SK-N-MC (cell line): ENCODE measurements at regions not wholly inside any gene's neighbourhood (a gene's known extent, or its start where the extent isn't known, plus 50 kb on each side); places are given as distances from the start of the nearest gene placed in this dataset.

Experiments
- DNase-seq: peaks from one replicate; pipeline ENCODE4 v3.0.0-alpha.2; 2011; ENCODE audit warnings: low read depth, low spot score
- H3K27ac ChIP-seq: fragments of 200-600 bp; sonication (generic); 2 replicates; pipeline ENCODE4 v1.5.1; 2016; ENCODE audit warnings: mixed run types
- H3K36me3 ChIP-seq: fragments of 200-600 bp; sonication (generic); 2 replicates; pipeline ENCODE4 v1.6.1; 2017; ENCODE audit warnings: antibody characterized with exemption, low read length, mixed read lengths; ENCODE audit not compliant: insufficient read depth
- H3K4me3 ChIP-seq: fragments of 200-600 bp; sonication (generic); 2 replicates; pipeline ENCODE4 v1.5.1; 2016
- H3K9ac ChIP-seq: fragments of 200-600 bp; sonication (generic); 2 replicates; pipeline ENCODE4 v1.8.0; 2017; ENCODE audit warnings: mixed run types, mixed read lengths; ENCODE audit not compliant: insufficient read length
- H3K9me3 ChIP-seq: fragments of 200-600 bp; sonication (generic); 2 replicates; pipeline ENCODE4 v1.6.1; 2017; ENCODE audit warnings: low read depth, mild to moderate bottlenecking, antibody characterized with exemption, low read length, moderate library complexity, mixed read lengths
- EZH2 ChIP-seq: fragments of 200-600 bp; sonication (generic); IDR thresholded peaks from one replicate; pipeline ENCODE4 v1.6.1; 2017; ENCODE audit warnings: antibody characterized with exemption
- FOXP2 ChIP-seq: optimal IDR thresholded peaks from 2 replicates; pipeline ENCODE3; 2011; ENCODE audit warnings: mild to moderate bottlenecking, moderate library complexity; ENCODE audit not compliant: insufficient read depth; ENCODE audit errors: extremely low read length, control extremely low read depth
- POLR2AphosphoS5 ChIP-seq: IDR thresholded peaks from 2 replicates; pipeline ENCODE4 v1.6.1; 2012; ENCODE audit warnings: mild to moderate bottlenecking, low read depth, low read length, borderline replicate concordance

DNA sequence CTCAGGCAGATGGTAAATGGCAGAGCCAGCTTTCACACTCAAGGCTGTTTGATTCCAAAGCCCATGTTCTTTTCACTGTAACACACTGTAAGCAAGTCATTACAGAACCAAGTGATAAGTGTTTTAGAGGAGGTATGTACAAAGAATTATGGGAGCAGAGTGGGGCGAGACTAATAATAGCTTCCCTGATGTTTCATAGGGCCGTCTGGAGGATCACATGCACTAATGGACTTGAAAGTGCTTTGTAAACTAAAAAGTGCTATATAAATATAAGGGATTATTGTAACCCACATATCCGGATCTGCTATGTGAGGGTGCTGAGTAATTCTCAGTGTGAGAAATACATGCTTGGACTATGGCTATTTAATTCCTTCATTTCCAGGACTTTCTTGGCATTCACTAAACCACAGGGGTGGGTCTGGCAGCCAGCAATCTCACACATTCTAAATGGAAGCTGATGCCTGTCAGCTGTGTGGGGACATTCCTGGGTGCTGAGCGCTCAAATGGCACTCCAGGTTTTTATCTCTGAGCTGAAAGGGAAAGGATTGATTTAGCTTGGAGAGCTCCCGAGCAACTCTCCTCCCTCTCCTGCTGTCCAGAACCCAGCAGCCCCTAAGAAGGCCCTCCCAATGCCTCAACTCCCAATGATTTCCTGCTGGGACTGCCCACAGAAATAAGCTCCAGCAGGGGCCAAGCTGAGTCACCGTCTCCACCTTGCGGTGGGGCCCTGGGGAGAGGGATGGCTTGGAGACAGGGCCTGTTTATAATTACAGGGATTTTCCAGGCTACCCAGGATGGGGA lies 222.8 kb downstream of the SOX11 start:
- Histone ChIP-seq H3K9ac (no peak overlapping the region), H3K36me3 (no peaks in the 10 kb centered on the region), H3K4me3 (0 out of 2 replicates have a peak overlapping the region, but pooled peaks have one; percentile 8), H3K27ac (peak overlapping the region; percentile 17), H3K9me3 (peaks cover 6% of the 10 kb centered on the region; the same call in 1 of the 2 replicates)
- TF ChIP-seq EZH2 (no peak), POLR2AphosphoS5 (no peak), FOXP2 (no peak)
- no peak for DNase-seq

GRCh38 chr2:5915881-5916310 lies 223.7 kb downstream of the SOX11 start:
- no peak for DNase-seq
- no peaks in the 10 kb centered on the region for H3K36me3 ChIP-seq
- TF ChIP-seq POLR2AphosphoS5, result no peak
- TF ChIP-seq EZH2, result no peak
- TF ChIP-seq FOXP2, result no peak
- H3K9ac ChIP-seq, result no peak overlapping the region
- no peak overlapping the region for H3K4me3 ChIP-seq
- peaks cover 6% of the 10 kb centered on the region; the same call in 1 of the 2 replicates for H3K9me3 ChIP-seq
- no peak overlapping the region for H3K27ac ChIP-seq

DNA sequence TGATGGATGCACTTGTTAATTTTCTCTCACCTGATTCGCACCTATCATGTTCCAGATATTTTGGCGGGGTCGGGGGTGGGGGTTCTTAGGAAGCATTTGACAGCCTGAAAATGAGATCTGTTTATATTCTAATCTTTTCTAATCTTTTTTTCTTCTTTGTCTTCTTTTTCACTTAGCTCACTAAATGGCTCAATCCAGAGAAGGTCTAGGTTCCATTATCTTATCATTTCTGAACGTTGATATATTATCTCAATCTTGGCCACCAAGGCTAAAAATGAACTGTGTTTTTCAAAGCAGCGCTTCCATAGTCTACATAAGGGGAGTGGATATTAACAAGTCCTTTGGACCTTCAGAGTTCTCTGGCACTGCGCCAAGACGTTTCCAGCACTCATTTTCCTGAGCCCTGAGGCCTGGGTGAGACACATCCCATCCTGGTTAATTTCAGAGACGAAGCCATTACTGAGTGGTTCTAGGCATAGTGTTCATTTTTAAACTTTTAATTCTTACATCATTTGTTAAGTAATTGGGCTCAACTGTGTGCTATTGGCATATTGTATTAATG lies 229.0 kb downstream of the SOX11 start:
- Histone ChIP-seq H3K9me3 (peaks cover 12% of the 10 kb centered on the region; the same call in 1 of the 2 replicates), H3K36me3 (no peaks in the 10 kb centered on the region), H3K9ac (no peak overlapping the region), H3K27ac (no peak overlapping the region), H3K4me3 (no peak overlapping the region)
- DNase-seq, result no peak
- TF ChIP-seq POLR2AphosphoS5, result no peak
- no peak for TF ChIP-seq EZH2
- TF ChIP-seq FOXP2, result no peak

DNA sequence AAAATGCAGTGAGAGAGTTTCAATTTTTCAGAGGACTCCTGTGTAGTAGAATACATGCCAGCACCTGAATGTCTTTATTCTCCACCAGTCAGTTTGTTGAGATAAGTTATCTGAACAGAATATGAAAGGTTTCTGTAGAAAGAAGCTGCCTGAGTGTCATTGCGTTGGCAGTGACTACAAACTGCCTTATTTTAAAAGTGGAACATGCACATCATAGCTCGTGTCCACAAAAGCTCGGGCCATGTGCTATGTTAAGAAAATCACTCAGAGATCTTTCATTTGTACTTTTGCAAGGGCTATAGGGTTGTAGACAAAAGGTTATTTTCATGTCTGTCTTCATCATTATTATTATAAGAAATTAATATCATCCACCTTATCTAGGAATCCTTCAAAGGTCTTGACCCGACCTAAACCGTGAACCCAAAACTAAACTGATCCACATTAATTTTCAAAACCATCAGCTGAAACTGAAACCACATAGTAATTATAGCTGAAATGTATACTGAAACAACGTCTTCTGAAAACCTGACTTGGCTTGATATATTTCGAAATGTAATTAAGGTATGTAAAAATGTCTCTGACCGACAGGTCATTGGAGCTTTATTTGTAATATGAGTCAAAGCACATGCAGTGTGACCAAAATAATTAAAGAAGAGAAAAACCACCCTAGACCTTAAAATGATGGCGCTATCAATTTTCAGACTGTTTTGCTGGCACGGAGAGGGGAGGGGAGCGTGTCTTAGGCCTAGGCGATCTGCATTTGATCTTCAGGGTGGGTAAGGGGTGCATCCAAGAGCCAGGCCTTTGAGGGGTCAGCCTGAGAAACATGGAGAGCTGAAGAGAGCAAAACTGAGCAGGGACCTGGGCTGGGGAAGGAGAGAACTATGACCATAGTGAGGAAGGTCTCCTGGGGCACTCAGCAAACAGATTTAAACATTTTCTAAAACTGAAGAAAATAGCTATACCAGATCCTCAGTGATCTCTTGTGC lies 232.1 kb downstream of the SOX11 start:
- DNase-seq, result no peak
- Histone ChIP-seq H3K4me3 (no peak overlapping the region), H3K9ac (no peak overlapping the region), H3K27ac (no peak overlapping the region), H3K36me3 (no peaks in the 10 kb centered on the region), H3K9me3 (peaks cover 6% of the 10 kb centered on the region; the same call in 1 of the 2 replicates)
- no peak for TF ChIP-seq EZH2
- TF ChIP-seq POLR2AphosphoS5, result no peak

GRCh38 chr2:5925604-5926003 lies 233.4 kb downstream of the SOX11 start:
- no peak overlapping the region for H3K4me3 ChIP-seq
- no peak overlapping the region for H3K27ac ChIP-seq
- DNase-seq, result no peak
- TF ChIP-seq EZH2 (no peak), FOXP2 (no peak), POLR2AphosphoS5 (no peak)
- no peak overlapping the region for H3K9ac ChIP-seq
- H3K9me3 ChIP-seq, result peaks cover 8% of the 10 kb centered on the region; the same call in 1 of the 2 replicates
- no peaks in the 10 kb centered on the region for H3K36me3 ChIP-seq

- Histone ChIP-seq H3K4me3 (peak overlapping the region; percentile 33; the same call in 1 of the 2 replicates), H3K9ac (no peak overlapping the region), H3K36me3 (no peaks in the 10 kb centered on the region), H3K27ac (no peak overlapping the region), H3K9me3 (0 out of 2 replicates have a peak, but pooled peaks cover 2% of the 10 kb centered on the region)
- DNase-seq, result no peak
- TF ChIP-seq EZH2, result no peak
- TF ChIP-seq POLR2AphosphoS5, result no peak
- no peak for TF ChIP-seq FOXP2
Observed at GRCh38 chr2:5926871-5927512, 234.8 kb downstream of the SOX11 start.

DNA sequence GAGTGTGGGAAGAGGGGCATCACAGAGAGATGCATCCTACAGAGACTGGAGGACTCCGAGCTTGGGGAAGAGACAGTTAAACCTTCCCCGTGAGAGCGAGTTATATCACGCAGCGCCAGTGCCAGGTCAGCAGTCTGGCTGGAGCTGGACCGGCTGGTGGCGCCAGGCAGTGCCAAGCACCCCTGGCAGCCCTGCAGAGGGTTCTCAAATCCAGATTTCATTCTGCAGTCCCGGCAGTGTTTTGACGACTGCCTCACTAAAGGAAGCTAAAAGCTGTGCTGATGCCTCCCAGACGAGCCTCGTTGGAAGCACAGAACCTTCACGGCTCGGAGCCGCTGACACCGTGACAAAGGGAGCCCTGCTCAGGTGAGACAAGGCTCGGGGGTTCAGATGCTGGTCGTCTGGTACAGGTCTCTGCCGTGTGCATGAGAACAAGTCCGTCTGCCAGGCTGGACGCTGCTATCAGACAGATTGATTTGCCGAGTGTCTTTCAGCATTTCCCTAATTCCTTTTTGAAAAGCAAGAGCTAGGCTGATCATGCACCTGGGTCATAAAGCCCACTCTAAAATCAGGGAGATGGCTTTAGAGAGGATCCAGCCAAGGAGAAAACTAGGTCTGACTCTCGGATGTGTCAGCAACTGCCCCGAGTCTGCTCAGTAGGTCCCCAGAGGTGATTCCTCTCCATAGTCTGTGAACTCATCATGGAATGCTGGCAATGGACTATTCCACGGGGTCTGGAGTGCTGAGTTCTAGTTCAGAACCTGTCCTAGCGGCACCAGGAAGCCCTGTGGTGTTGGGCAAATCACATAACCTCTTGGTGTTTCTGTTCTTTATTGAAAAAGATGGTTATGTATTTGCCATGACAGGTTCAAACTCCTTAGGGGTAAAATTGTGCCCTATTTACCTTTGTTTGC lies 240.6 kb downstream of the SOX11 start:
- Histone ChIP-seq H3K27ac (no peak overlapping the region), H3K36me3 (no peaks in the 10 kb centered on the region), H3K9ac (no peak overlapping the region), H3K4me3 (no peak overlapping the region), H3K9me3 (0 out of 2 replicates have a peak, but pooled peaks cover 2% of the 10 kb centered on the region)
- TF ChIP-seq POLR2AphosphoS5 (no peak), FOXP2 (no peak), EZH2 (no peak)
- no peak for DNase-seq
